ENCODE measurements at regions not wholly inside any gene's neighbourhood (a gene's known extent, or its start where the extent isn't known, plus 50 kb on each side); places are given as distances from the start of the nearest gene placed in this dataset.

GRCh38 chr2:133691336-133691735, 123.1 kb upstream of the NCKAP5 start:
- TF ChIP-seq EZH2phosphoT487 (IDR thresholded peaks at IDR 0.05; ENCODE audit: borderline replicate concordance, low read depth, low read length) = no peak
- TF ChIP-seq, protein P1, sequence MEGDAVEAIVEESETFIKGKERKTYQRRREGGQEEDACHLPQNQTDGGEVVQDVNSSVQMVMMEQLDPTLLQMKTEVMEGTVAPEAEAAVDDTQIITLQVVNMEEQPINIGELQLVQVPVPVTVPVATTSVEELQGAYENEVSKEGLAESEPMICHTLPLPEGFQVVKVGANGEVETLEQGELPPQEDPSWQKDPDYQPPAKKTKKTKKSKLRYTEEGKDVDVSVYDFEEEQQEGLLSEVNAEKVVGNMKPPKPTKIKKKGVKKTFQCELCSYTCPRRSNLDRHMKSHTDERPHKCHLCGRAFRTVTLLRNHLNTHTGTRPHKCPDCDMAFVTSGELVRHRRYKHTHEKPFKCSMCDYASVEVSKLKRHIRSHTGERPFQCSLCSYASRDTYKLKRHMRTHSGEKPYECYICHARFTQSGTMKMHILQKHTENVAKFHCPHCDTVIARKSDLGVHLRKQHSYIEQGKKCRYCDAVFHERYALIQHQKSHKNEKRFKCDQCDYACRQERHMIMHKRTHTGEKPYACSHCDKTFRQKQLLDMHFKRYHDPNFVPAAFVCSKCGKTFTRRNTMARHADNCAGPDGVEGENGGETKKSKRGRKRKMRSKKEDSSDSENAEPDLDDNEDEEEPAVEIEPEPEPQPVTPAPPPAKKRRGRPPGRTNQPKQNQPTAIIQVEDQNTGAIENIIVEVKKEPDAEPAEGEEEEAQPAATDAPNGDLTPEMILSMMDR (conservative IDR thresholded peaks at IDR 0.05; ENCODE audit: low read length) = no peak
- Histone ChIP-seq H3K9me3 (ENCODE audit: low read length) (no peaks in the 10 kb centered on the region), H4K20me1 (ENCODE audit: insufficient read depth, low read length) (no peaks in the 10 kb centered on the region), H3K4me2 (ENCODE audit: low read length) (no peak overlapping the region), H3K36me3 (ENCODE audit: insufficient read depth, low read length) (no peaks in the 10 kb centered on the region), H2AFZ (ENCODE audit: low read length) (no peak overlapping the region), H3K79me2 (ENCODE audit: insufficient read depth, low read depth, low read length) (no peaks in the 10 kb centered on the region), H3K27ac (ENCODE audit: low read depth, low read length, poor library complexity, severe bottlenecking) (no peak overlapping the region), H3K4me3 (ENCODE audit: low read depth, low read length, poor library complexity, severe bottlenecking) (no peak overlapping the region), H3K4me1 (ENCODE audit: insufficient read depth, low read length, poor library complexity, severe bottlenecking) (no peaks in the 10 kb centered on the region), H3K9me2 (ENCODE audit: insufficient read depth, low read length) (no peaks in the 10 kb centered on the region)
- DNase-seq (ENCODE audit: low spot score) = no peak
- POLR2A ChIA-PET = interaction anchor here (1.0 kb wide), 1 partner anchor 14 kb away, joined by 4 read pairs; no protein-coding TSS in a partner anchor
- BruUV-seq (replicated peaks) = no TSS peak
- CTCF ChIA-PET (ENCODE audit: unreplicated experiment) = no interaction called here
- intact Hi-C loops (cut with micrococcal nuclease; ENCODE audit: unreplicated experiment) = no loop called here

DNA sequence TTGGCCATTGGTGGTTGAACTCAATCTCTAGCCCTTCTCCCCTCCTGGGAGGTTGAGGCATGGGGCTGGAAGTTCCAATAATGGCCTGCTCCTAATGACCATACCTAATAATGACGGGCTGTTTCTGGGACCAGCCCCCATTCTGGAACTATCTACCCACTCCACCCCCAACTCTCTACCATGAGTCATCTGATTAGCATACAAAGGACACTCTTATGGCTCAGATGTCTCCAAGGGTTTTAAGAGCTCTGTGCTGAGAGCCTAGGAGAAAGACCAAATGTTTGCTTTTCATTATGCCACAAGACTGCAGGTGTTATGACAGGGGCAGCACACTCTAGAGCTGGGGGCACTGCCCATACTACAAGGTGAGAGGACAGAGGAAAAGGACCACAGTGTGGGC, 137.0 kb upstream of the NCKAP5 start:
- H3K9me2 ChIP-seq (ENCODE audit: insufficient read depth, low read length) = no peaks in the 10 kb centered on the region
- H3K4me3 ChIP-seq (ENCODE audit: low read depth, low read length, poor library complexity, severe bottlenecking) = no peak overlapping the region
- no peak for DNase-seq (ENCODE audit: low spot score)
- ChIA-PET POLR2A (no interaction called here), CTCF (ENCODE audit: unreplicated experiment) (no interaction called here)
- H4K20me1 ChIP-seq (ENCODE audit: insufficient read depth, low read length) = no peaks in the 10 kb centered on the region
- H2AFZ ChIP-seq (ENCODE audit: low read length) = no peak overlapping the region
- H3K36me3 ChIP-seq (ENCODE audit: insufficient read depth, low read length) = no peaks in the 10 kb centered on the region
- TF ChIP-seq EZH2phosphoT487 (IDR thresholded peaks at IDR 0.05; ENCODE audit: borderline replicate concordance, low read depth, low read length) = no peak
- TF ChIP-seq, protein P1 (conservative IDR thresholded peaks at IDR 0.05; ENCODE audit: low read length) = no peak
- no TSS peak for BruUV-seq (replicated peaks)
- H3K79me2 ChIP-seq (ENCODE audit: insufficient read depth, low read depth, low read length) = no peaks in the 10 kb centered on the region
- H3K9me3 ChIP-seq (ENCODE audit: low read length) = no peaks in the 10 kb centered on the region
- H3K4me2 ChIP-seq (ENCODE audit: low read length) = no peak overlapping the region
- H3K27ac ChIP-seq (ENCODE audit: low read depth, low read length, poor library complexity, severe bottlenecking) = no peak overlapping the region
- no peaks in the 10 kb centered on the region for H3K4me1 ChIP-seq (ENCODE audit: insufficient read depth, low read length, poor library complexity, severe bottlenecking)
- intact Hi-C loops (cut with micrococcal nuclease; ENCODE audit: unreplicated experiment) = no loop called here

- Histone ChIP-seq H3K36me3 (ENCODE audit: insufficient read depth, low read length) (no peaks in the 10 kb centered on the region), H3K27ac (ENCODE audit: low read depth, low read length, poor library complexity, severe bottlenecking) (no peak overlapping the region), H3K9me2 (ENCODE audit: insufficient read depth, low read length) (no peaks in the 10 kb centered on the region), H3K9me3 (ENCODE audit: low read length) (no peaks in the 10 kb centered on the region), H3K4me1 (ENCODE audit: insufficient read depth, low read length, poor library complexity, severe bottlenecking) (no peaks in the 10 kb centered on the region), H3K79me2 (ENCODE audit: insufficient read depth, low read depth, low read length) (no peaks in the 10 kb centered on the region), H3K4me2 (ENCODE audit: low read length) (no peak overlapping the region), H4K20me1 (ENCODE audit: insufficient read depth, low read length) (no peaks in the 10 kb centered on the region), H2AFZ (ENCODE audit: low read length) (no peak overlapping the region), H3K4me3 (ENCODE audit: low read depth, low read length, poor library complexity, severe bottlenecking) (no peak overlapping the region)
- no peak for DNase-seq (ENCODE audit: low spot score)
- ChIA-PET POLR2A (no interaction called here), CTCF (ENCODE audit: unreplicated experiment) (no interaction called here)
- intact Hi-C loops (cut with micrococcal nuclease; ENCODE audit: unreplicated experiment) = no loop called here
- no peak for TF ChIP-seq EZH2phosphoT487 (IDR thresholded peaks at IDR 0.05; ENCODE audit: borderline replicate concordance, low read depth, low read length)
- TF ChIP-seq, protein P1 (conservative IDR thresholded peaks at IDR 0.05; ENCODE audit: low read length) = no peak
- no TSS peak for BruUV-seq (replicated peaks)
Observed at GRCh38 chr2:133710613-133711012, 142.3 kb upstream of the NCKAP5 start.
